GM12878 (cell line): ENCODE measurements at regions not wholly inside any gene's neighbourhood (a gene's known extent, or its start where the extent isn't known, plus 50 kb on each side); places are given as distances from the start of the nearest gene placed in this dataset.

Source experiments
- ATAC-seq: fragments of 200-7000 bp; cut with Tn5 transposase; 3 replicates; pipeline ENCODE4 v1.9.1; 2020; ENCODE audit warnings: mild to moderate bottlenecking, moderate library complexity
- BruUV-seq: library from RNA; stranded (reverse); fragments of 400-500 nt; replicated peaks from 2 replicates; lab custom pipeline; 2021; lab: Mats Ljungman, UMichigan
- CTCF ChIA-PET: fragments of 300-600 bp; sonication (Branson Sonifier 250); formaldehyde crosslinking; extraction: SDS; loops from one replicate; lab custom pipeline; 2021; ENCODE audit warnings: inconsistent platforms; lab: Yijun Ruan, JAX
- POLR2A ChIA-PET: fragments of 350-600 bp; formaldehyde crosslinking; extraction: SDS; loops from one replicate; lab custom pipeline; 2021; ENCODE audit warnings: inconsistent platforms; lab: Charles Lee
- RAD21 ChIA-PET: fragments of 300-600 bp; sonication (Branson Sonifier 250); formaldehyde crosslinking; loops from one replicate; lab custom pipeline; 2023; ENCODE audit warnings: antibody characterized with exemption; ENCODE audit not compliant: unreplicated experiment; lab: Charles Lee
- SMC1A ChIA-PET: fragments of 300-600 bp; sonication (Branson Sonifier 250); formaldehyde crosslinking; loops from one replicate; lab custom pipeline; 2023; ENCODE audit not compliant: unreplicated experiment, uncharacterized antibody; lab: Charles Lee
- DNase-seq: peaks from one replicate; pipeline ENCODE4 v3.0.0-alpha.2; 2011; ENCODE audit warnings: low read depth, low spot score
- FAIRE-seq: peaks from 3 replicates; lab custom pipeline; 2011; peaks lifted over from hg19 to GRCh38; lab: Jason Lieb, UNC
- H2AFZ ChIP-seq: 2 replicates; pipeline ENCODE4 v1.6.0; 2011; ENCODE audit warnings: low read depth, low read length, control low read depth; ENCODE audit not compliant: control insufficient read depth
- H3K27ac ChIP-seq: 2 replicates; pipeline ENCODE4 v1.5.1; 2011; ENCODE audit warnings: control low read depth; ENCODE audit not compliant: control insufficient read depth, insufficient read depth
- H3K27me3 ChIP-seq, 2 experiments: replicated peaks in 1 of 2; 2 replicates each; pipeline versions ENCODE4 v1.6.0 to v1.6.1; 2011; ENCODE audit warnings: low read length in 1 of 2; ENCODE audit not compliant: control insufficient read depth in 2 of 2, insufficient read depth in 2 of 2
- H3K36me3 ChIP-seq, 2 experiments: 2 replicates each; pipeline ENCODE4 v1.5.1; 2011; ENCODE audit warnings: low read length in 1 of 2; ENCODE audit not compliant: control insufficient read depth in 2 of 2, insufficient read depth in 2 of 2
- H3K4me1 ChIP-seq: 2 replicates; pipeline ENCODE4 v1.6.1; 2011; ENCODE audit warnings: mild to moderate bottlenecking, low read length, moderate library complexity, mixed read lengths; ENCODE audit not compliant: control insufficient read depth, insufficient read depth
- H3K4me2 ChIP-seq: 2 replicates; pipeline ENCODE4 v1.6.0; 2011; ENCODE audit warnings: control low read depth; ENCODE audit not compliant: control insufficient read depth, insufficient read depth
- H3K4me3 ChIP-seq: fragments of 200-600 bp; sonication (generic); 2 replicates; pipeline ENCODE4 v1.5.1; 2016
- H3K79me2 ChIP-seq: 2 replicates; pipeline ENCODE4 v1.6.0; 2011; ENCODE audit warnings: low read length; ENCODE audit not compliant: control insufficient read depth, insufficient read depth
- H3K9ac ChIP-seq: 2 replicates; pipeline ENCODE4 v1.8.0; 2011; ENCODE audit warnings: low read length, control low read depth, mixed read lengths; ENCODE audit not compliant: control insufficient read depth, insufficient read depth
- H3K9me3 ChIP-seq: replicated peaks from 3 replicates; pipeline ENCODE4 v1.5.1; 2011; ENCODE audit warnings: mild to moderate bottlenecking, low read length; ENCODE audit not compliant: control insufficient read depth, insufficient read depth
- H4K20me1 ChIP-seq: 2 replicates; pipeline ENCODE4 v1.6.0; 2011; ENCODE audit not compliant: control insufficient read depth, insufficient read depth
- ASH2L ChIP-seq: fragments of 300-600, 200-600 bp; sonication (generic); IDR thresholded peaks from 2 replicates; pipeline ENCODE4 v1.6.1; 2017; ENCODE audit warnings: low read depth, mild to moderate bottlenecking, borderline replicate concordance
- CBFB ChIP-seq: IDR thresholded peaks from 2 replicates; pipeline ENCODE4 v1.6.1; 2016; ENCODE audit warnings: antibody characterized with exemption, low read depth
- CREM ChIP-seq: IDR thresholded peaks from 2 replicates; pipeline ENCODE4 v1.6.1; 2014; ENCODE audit warnings: antibody characterized with exemption, low read depth
- MTA3 ChIP-seq: IDR thresholded peaks from 2 replicates; pipeline ENCODE4 v1.6.1; 2012; ENCODE audit warnings: low read length, inconsistent platforms, borderline replicate concordance
- NRF1 ChIP-seq: conservative IDR thresholded peaks from 2 replicates; pipeline ENCODE4 v1.6.1; 2011; ENCODE audit warnings: mild to moderate bottlenecking, low read depth, low read length, improper control_type of control experiment
- PAX8 ChIP-seq: fragments of 450-650 bp; IDR thresholded peaks from 2 replicates; pipeline ENCODE4 v1.6.1; 2017; ENCODE audit warnings: mild to moderate bottlenecking, moderate library complexity
- RELA ChIP-seq: fragments of 450-650 bp; IDR thresholded peaks from 2 replicates; pipeline ENCODE4 v1.8.0; 2014; ENCODE audit warnings: borderline replicate concordance; ENCODE audit not compliant: partially characterized antibody
- SUZ12 ChIP-seq: fragments of 200-600 bp; sonication (generic); IDR thresholded peaks from one replicate; pipeline ENCODE4 v1.6.1; 2018; ENCODE audit warnings: antibody characterized with exemption, mild to moderate bottlenecking; ENCODE audit not compliant: unreplicated experiment
- WGBS: methylation state at CpG from one replicate; pipeline ENCODE4 v1.1.6; 2016; ENCODE audit warnings: low lambda C conversion rate; ENCODE audit not compliant: insufficient replicate concordance, insufficient coverage; ENCODE audit errors: missing lambda C conversion rate; 5-methylcytosine and 5-hydroxymethylcytosine counted together
- in situ Hi-C: fragments of 300-500 bp; cut with MboI; formaldehyde crosslinking; loops from 9 replicates; pipeline ENCODE4 v1.14.3; 2018; ENCODE audit warnings: mixed read lengths
- intact Hi-C: fragments of 100-400 bp; cut with micrococcal nuclease; formaldehyde crosslinking; loops from one replicate; pipeline ENCODE4 v1.14.2; 2022; ENCODE audit not compliant: unreplicated experiment
- TF ChIP-seq, protein P1 (sequence below): IDR thresholded peaks from 2 replicates; pipeline ENCODE4 v1.6.1; 2012; ENCODE audit warnings: low read depth, low read length, improper control_type of control experiment
- TF ChIP-seq, protein P2 (sequence below): IDR thresholded peaks from 2 replicates; pipeline ENCODE4 v1.6.1; 2011; ENCODE audit warnings: borderline replicate concordance, low read depth, mild to moderate bottlenecking, moderate library complexity, mixed read lengths, low read length; ENCODE audit not compliant: insufficient read depth; ENCODE audit errors: extremely low read length
- TF ChIP-seq, protein P3 (sequence below): IDR thresholded peaks from 2 replicates; pipeline ENCODE4 v1.6.1; 2011; ENCODE audit warnings: low read depth, mild to moderate bottlenecking, low read length, moderate library complexity, borderline replicate concordance; ENCODE audit errors: extremely low read depth
- TF ChIP-seq, protein P4 (sequence below): fragments of 150-350 bp; IDR thresholded peaks from 2 replicates; pipeline ENCODE4 v1.6.1; 2014; ENCODE audit warnings: mild to moderate bottlenecking, low read depth, low read length

DNA sequence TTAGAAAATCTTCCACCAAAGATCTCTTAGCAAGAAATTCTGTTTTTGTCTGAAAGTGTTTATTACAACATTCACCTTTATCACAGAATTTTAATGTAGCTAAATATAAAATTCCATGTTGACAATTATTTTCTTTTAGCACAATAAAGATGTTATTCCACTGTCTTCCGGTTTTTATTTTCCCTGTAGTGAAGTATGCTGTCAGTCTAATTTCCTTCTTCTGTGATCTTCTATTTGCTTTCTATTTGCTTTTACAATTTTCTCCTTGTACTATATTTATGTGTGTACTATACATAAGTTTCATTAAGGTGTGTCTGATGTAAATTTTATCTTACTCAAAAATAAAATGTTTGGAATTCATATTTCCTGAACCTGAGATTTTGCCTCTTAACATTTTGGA, 117.5 kb upstream of the PPP2R3A start:
- WGBS: 81% methylated on average over 1 of the region's 1 CpG
- intact Hi-C loops: no loop called here
- H3K27ac ChIP-seq: no peak overlapping the region
- TF ChIP-seq SUZ12: no peak
- no peak for TF ChIP-seq ASH2L
- TF ChIP-seq PAX8: no peak
- TF ChIP-seq, protein P1, sequence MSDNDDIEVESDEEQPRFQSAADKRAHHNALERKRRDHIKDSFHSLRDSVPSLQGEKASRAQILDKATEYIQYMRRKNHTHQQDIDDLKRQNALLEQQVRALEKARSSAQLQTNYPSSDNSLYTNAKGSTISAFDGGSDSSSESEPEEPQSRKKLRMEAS: no peak
- TF ChIP-seq, protein P2, sequence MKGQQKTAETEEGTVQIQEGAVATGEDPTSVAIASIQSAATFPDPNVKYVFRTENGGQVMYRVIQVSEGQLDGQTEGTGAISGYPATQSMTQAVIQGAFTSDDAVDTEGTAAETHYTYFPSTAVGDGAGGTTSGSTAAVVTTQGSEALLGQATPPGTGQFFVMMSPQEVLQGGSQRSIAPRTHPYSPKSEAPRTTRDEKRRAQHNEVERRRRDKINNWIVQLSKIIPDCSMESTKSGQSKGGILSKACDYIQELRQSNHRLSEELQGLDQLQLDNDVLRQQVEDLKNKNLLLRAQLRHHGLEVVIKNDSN: no peak
- no peak for TF ChIP-seq MTA3
- no peak for TF ChIP-seq RELA
- TF ChIP-seq NRF1: no peak
- no peak for TF ChIP-seq CBFB
- TF ChIP-seq, protein P3, sequence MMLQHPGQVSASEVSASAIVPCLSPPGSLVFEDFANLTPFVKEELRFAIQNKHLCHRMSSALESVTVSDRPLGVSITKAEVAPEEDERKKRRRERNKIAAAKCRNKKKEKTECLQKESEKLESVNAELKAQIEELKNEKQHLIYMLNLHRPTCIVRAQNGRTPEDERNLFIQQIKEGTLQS: no peak
- TF ChIP-seq CREM: no peak
- TF ChIP-seq, protein P4, sequence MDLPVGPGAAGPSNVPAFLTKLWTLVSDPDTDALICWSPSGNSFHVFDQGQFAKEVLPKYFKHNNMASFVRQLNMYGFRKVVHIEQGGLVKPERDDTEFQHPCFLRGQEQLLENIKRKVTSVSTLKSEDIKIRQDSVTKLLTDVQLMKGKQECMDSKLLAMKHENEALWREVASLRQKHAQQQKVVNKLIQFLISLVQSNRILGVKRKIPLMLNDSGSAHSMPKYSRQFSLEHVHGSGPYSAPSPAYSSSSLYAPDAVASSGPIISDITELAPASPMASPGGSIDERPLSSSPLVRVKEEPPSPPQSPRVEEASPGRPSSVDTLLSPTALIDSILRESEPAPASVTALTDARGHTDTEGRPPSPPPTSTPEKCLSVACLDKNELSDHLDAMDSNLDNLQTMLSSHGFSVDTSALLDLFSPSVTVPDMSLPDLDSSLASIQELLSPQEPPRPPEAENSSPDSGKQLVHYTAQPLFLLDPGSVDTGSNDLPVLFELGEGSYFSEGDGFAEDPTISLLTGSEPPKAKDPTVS: no peak
- H2AFZ ChIP-seq: no peak overlapping the region
- FAIRE-seq (no peak), DNase-seq (no peak), ATAC-seq (no peak)
- BruUV-seq: no TSS peak
- no peaks in the 10 kb centered on the region for H4K20me1 ChIP-seq
- ChIA-PET CTCF (no interaction called here), SMC1A (no interaction called here), RAD21 (no interaction called here), POLR2A (no interaction called here)
- no peaks in the 10 kb centered on the region for H3K36me3 ChIP-seq
- H3K27me3 ChIP-seq: no peaks in the 10 kb centered on the region
- no peaks in the 10 kb centered on the region for H3K4me1 ChIP-seq
- H3K9ac ChIP-seq: no peak overlapping the region
- no peaks in the 10 kb centered on the region for H3K9me3 ChIP-seq
- H3K79me2 ChIP-seq: no peaks in the 10 kb centered on the region
- no peak overlapping the region for H3K4me3 ChIP-seq
- no peak overlapping the region for H3K4me2 ChIP-seq
- in situ Hi-C loops: no loop called here
